H9 (cell line): ENCODE measurements at regions not wholly inside any gene's neighbourhood (a gene's known extent, or its start where the extent isn't known, plus 50 kb on each side); places are given as distances from the start of the nearest gene placed in this dataset.

Experiments used
- DNase-seq: peaks from one replicate; pipeline ENCODE4 v3.0.0-alpha.2; 2017
- H2AFZ ChIP-seq: one replicate; pipeline ENCODE4 v1.6.1; 2013; ENCODE audit warnings: mild to moderate bottlenecking, low read length, control low read depth, moderate library complexity
- H2AK5ac ChIP-seq: 2 replicates; pipeline ENCODE4 v1.6.1; 2013; ENCODE audit warnings: low read length, control low read depth, mixed read lengths; ENCODE audit not compliant: insufficient read length
- H2BK120ac ChIP-seq: one replicate; pipeline ENCODE4 v1.6.1; 2013; ENCODE audit warnings: low read depth, mild to moderate bottlenecking, low read length, control low read depth, inconsistent platforms; ENCODE audit not compliant: poor library complexity, severe bottlenecking
- H2BK12ac ChIP-seq: 2 replicates; pipeline ENCODE4 v1.6.1; 2013; ENCODE audit warnings: low read length, control low read depth, mixed read lengths, low read depth; ENCODE audit not compliant: insufficient read length
- H2BK15ac ChIP-seq: 2 replicates; pipeline ENCODE4 v1.6.1; 2013; ENCODE audit warnings: low read depth, low read length, control low read depth
- H2BK20ac ChIP-seq: one replicate; pipeline ENCODE4 v1.6.1; 2013; ENCODE audit warnings: low read depth, mild to moderate bottlenecking, low read length, control low read depth, inconsistent platforms; ENCODE audit not compliant: poor library complexity, severe bottlenecking
- H2BK5ac ChIP-seq: 2 replicates; pipeline ENCODE4 v1.6.1; 2013; ENCODE audit warnings: low read length, control low read depth, mixed read lengths; ENCODE audit not compliant: insufficient read length
- H3K14ac ChIP-seq: 2 replicates; pipeline ENCODE4 v1.6.1; 2013; ENCODE audit warnings: low read length, control low read depth; ENCODE audit not compliant: insufficient read depth
- H3K18ac ChIP-seq: 2 replicates; pipeline ENCODE4 v1.6.1; 2013; ENCODE audit warnings: low read depth, mild to moderate bottlenecking, mixed read lengths, low read length, control low read depth; ENCODE audit not compliant: insufficient read length
- H3K23ac ChIP-seq: 2 replicates; pipeline ENCODE4 v1.6.1; 2013; ENCODE audit warnings: low read length, control low read depth, mixed read lengths, low read depth; ENCODE audit not compliant: insufficient read length
- H3K23me2 ChIP-seq: 2 replicates; pipeline ENCODE4 v1.6.1; 2013; ENCODE audit warnings: low read depth, mild to moderate bottlenecking, mixed read lengths, low read length, control low read depth; ENCODE audit not compliant: insufficient read length, poor library complexity, severe bottlenecking
- H3K27ac ChIP-seq: 2 replicates; pipeline ENCODE4 v1.5.1; 2013; ENCODE audit warnings: low read length, control low read depth, mixed read lengths, low read depth; ENCODE audit not compliant: insufficient read length
- H3K27me3 ChIP-seq: 2 replicates; pipeline ENCODE4 v1.6.1; 2013; ENCODE audit warnings: low read length, control low read depth, inconsistent platforms; ENCODE audit not compliant: insufficient read depth
- H3K4ac ChIP-seq: 2 replicates; pipeline ENCODE4 v1.6.1; 2013; ENCODE audit warnings: low read depth, mild to moderate bottlenecking, control low read depth, inconsistent platforms, low read length, moderate library complexity
- H3K4me1 ChIP-seq: 2 replicates; pipeline ENCODE4 v1.6.1; 2013; ENCODE audit warnings: low read length, control low read depth, inconsistent platforms; ENCODE audit not compliant: insufficient read depth
- H3K4me2 ChIP-seq: 2 replicates; pipeline ENCODE4 v1.6.1; 2013; ENCODE audit warnings: low read length, control low read depth, mixed read lengths; ENCODE audit not compliant: insufficient read length, insufficient read depth
- H3K56ac ChIP-seq: 2 replicates; pipeline ENCODE4 v1.6.1; 2013; ENCODE audit warnings: low read depth, mild to moderate bottlenecking, mixed read lengths, low read length, control low read depth; ENCODE audit not compliant: insufficient read length
- H3K79me1 ChIP-seq: 2 replicates; pipeline ENCODE4 v1.6.1; 2013; ENCODE audit warnings: low read depth, mild to moderate bottlenecking, moderate library complexity, low read length, control low read depth, inconsistent platforms; ENCODE audit not compliant: insufficient read depth, poor library complexity, severe bottlenecking
- H3K79me2 ChIP-seq: 2 replicates; pipeline ENCODE4 v1.6.1; 2013; ENCODE audit warnings: low read length, control low read depth, inconsistent platforms; ENCODE audit not compliant: insufficient read depth
- H3K9ac ChIP-seq: 2 replicates; pipeline ENCODE4 v1.6.1; 2013; ENCODE audit warnings: low read length, control low read depth, mixed read lengths; ENCODE audit not compliant: insufficient read length; ENCODE audit errors: extremely low read depth
- H3K9me3 ChIP-seq: one replicate; pipeline ENCODE4 v1.6.1; 2013; ENCODE audit warnings: low read depth, low read length, inconsistent platforms; ENCODE audit not compliant: control insufficient read depth
- H3T11ph ChIP-seq: one replicate; pipeline ENCODE4 v1.6.1; 2013; ENCODE audit warnings: mild to moderate bottlenecking, low read length, control low read depth, inconsistent platforms
- H4K20me1 ChIP-seq: one replicate; pipeline ENCODE4 v1.6.1; 2013; ENCODE audit not compliant: control insufficient read depth, insufficient read length, insufficient read depth
- H4K5ac ChIP-seq: 2 replicates; pipeline ENCODE4 v1.6.1; 2013; ENCODE audit warnings: low read depth, mild to moderate bottlenecking, mixed read lengths, low read length, control low read depth; ENCODE audit not compliant: insufficient read length
- H4K8ac ChIP-seq: replicated peaks from 2 replicates; pipeline ENCODE4 v1.6.1; 2013; ENCODE audit warnings: low read length, control low read depth, mixed read lengths, low read depth; ENCODE audit not compliant: insufficient read length
- H4K91ac ChIP-seq: 2 replicates; pipeline ENCODE4 v1.6.1; 2013; ENCODE audit warnings: low read depth, mild to moderate bottlenecking, moderate library complexity, mixed read lengths, low read length, control low read depth; ENCODE audit not compliant: insufficient read length
- H3K27ac Mint-ChIP-seq, 3 experiments: 2 replicates in 2 of 3; 3 replicates in 1 of 3; pipeline ENCODE4 v1.8.0; 2020 to 2021; ENCODE audit warnings: mixed read lengths in 3 of 3, mild to moderate bottlenecking in 1 of 3, moderate library complexity in 1 of 3
- H3K27me3 Mint-ChIP-seq: 2 replicates; pipeline ENCODE4 v1.8.0; 2021; ENCODE audit warnings: low read depth, mild to moderate bottlenecking, moderate library complexity, mixed read lengths
- H3K36me3 Mint-ChIP-seq, 3 experiments: 2 replicates in 2 of 3; 3 replicates in 1 of 3; pipeline ENCODE4 v1.8.0; 2020 to 2021; ENCODE audit warnings: low read depth in 3 of 3, mixed read lengths in 3 of 3; ENCODE audit not compliant: insufficient read depth in 1 of 3
- H3K4me1 Mint-ChIP-seq, 2 experiments: 2 replicates each; pipeline ENCODE4 v1.8.0; 2020; ENCODE audit warnings: mixed read lengths in 2 of 2
- H3K4me3 Mint-ChIP-seq, 2 experiments: 2 replicates in 1 of 2; 3 replicates in 1 of 2; pipeline ENCODE4 v1.8.0; 2020 to 2021; ENCODE audit warnings: mild to moderate bottlenecking in 2 of 2, mixed read lengths in 2 of 2, moderate library complexity in 1 of 2
- H3K9me3 Mint-ChIP-seq, 2 experiments: 2 replicates in 1 of 2; 3 replicates in 1 of 2; pipeline ENCODE4 v1.8.0; 2020; ENCODE audit warnings: mild to moderate bottlenecking in 2 of 2, mixed read lengths in 2 of 2, moderate library complexity in 1 of 2
- CTCF ChIP-seq: fragments of 200-600 bp; sonication (generic); conservative IDR thresholded peaks from 3 replicates; pipeline ENCODE4 v1.8.0; 2021; ENCODE audit warnings: antibody characterized with exemption, mild to moderate bottlenecking

- H3K9me3 ChIP-seq, result no peaks in the 10 kb centered on the region
Measured at GRCh38 chr4:137707102-137707620, 174.9 kb upstream of the PCDH18 start.

More at GRCh38 chr4:137707102-137707620, 174.9 kb upstream of the PCDH18 start:
- H3K23ac ChIP-seq, result no peak overlapping the region
- no peak overlapping the region for H3K9ac ChIP-seq
- H3K23me2 ChIP-seq, result no peaks in the 10 kb centered on the region
- H2BK12ac ChIP-seq, result no peak overlapping the region
- no peak overlapping the region for H2BK5ac ChIP-seq
- DNase-seq, result no peak
- H3K79me1 ChIP-seq, result no peaks in the 10 kb centered on the region
- no peaks in the 10 kb centered on the region for H3K27me3 ChIP-seq
- peaks cover 0 to 6% of the 10 kb centered on the region in 2 experiments; a peak in 1 of 5 replicates for H3K9me3 Mint-ChIP-seq
- no peak overlapping the region for H2BK15ac ChIP-seq
- H3K56ac ChIP-seq, result no peak overlapping the region
- no peak overlapping the region for H4K5ac ChIP-seq
- no peak for TF ChIP-seq CTCF
- H3K4me3 Mint-ChIP-seq, result no peak overlapping the region
- no peak overlapping the region for H2AFZ ChIP-seq
- H3K4me1 ChIP-seq, result peaks cover 5% of the 10 kb centered on the region; the same call in 1 of the 2 replicates
- H3K79me2 ChIP-seq, result no peaks in the 10 kb centered on the region
- H3K27me3 Mint-ChIP-seq, result no peaks in the 10 kb centered on the region
- H3T11ph ChIP-seq, result no peak overlapping the region
- H3K4me2 ChIP-seq, result no peak overlapping the region
- H4K91ac ChIP-seq, result no peak overlapping the region
- H4K20me1 ChIP-seq, result no peaks in the 10 kb centered on the region
- no peak overlapping the region for H3K18ac ChIP-seq
- H4K8ac ChIP-seq, result no peak overlapping the region
- no peak overlapping the region for H2AK5ac ChIP-seq
- H3K14ac ChIP-seq, result no peak overlapping the region
- no peak overlapping the region for H3K4ac ChIP-seq
- H2BK20ac ChIP-seq, result no peak overlapping the region
- peaks cover 0 to 10% (median 3%) of the 10 kb centered on the region in 3 experiments; a peak in 4 of 7 replicates for H3K36me3 Mint-ChIP-seq
- H3K27ac ChIP-seq, result no peak overlapping the region
- H3K27ac Mint-ChIP-seq, result no peak overlapping the region
- H2BK120ac ChIP-seq, result no peak overlapping the region
- H3K4me1 Mint-ChIP-seq, result peaks cover 8 to 10% of the 10 kb centered on the region in 2 experiments
